H9 (cell line): ENCODE measurements at regions not wholly inside any gene's neighbourhood (a gene's known extent, or its start where the extent isn't known, plus 50 kb on each side); places are given as distances from the start of the nearest gene placed in this dataset.

ENCODE experiments used
- DNase-seq: peaks from one replicate; pipeline ENCODE4 v3.0.0-alpha.2; 2017
- H2AFZ ChIP-seq: one replicate; pipeline ENCODE4 v1.6.1; 2013; ENCODE audit warnings: mild to moderate bottlenecking, low read length, control low read depth, moderate library complexity
- H2AK5ac ChIP-seq: 2 replicates; pipeline ENCODE4 v1.6.1; 2013; ENCODE audit warnings: low read length, control low read depth, mixed read lengths; ENCODE audit not compliant: insufficient read length
- H2BK120ac ChIP-seq: one replicate; pipeline ENCODE4 v1.6.1; 2013; ENCODE audit warnings: low read depth, mild to moderate bottlenecking, low read length, control low read depth, inconsistent platforms; ENCODE audit not compliant: poor library complexity, severe bottlenecking
- H2BK12ac ChIP-seq: 2 replicates; pipeline ENCODE4 v1.6.1; 2013; ENCODE audit warnings: low read length, control low read depth, mixed read lengths, low read depth; ENCODE audit not compliant: insufficient read length
- H2BK15ac ChIP-seq: 2 replicates; pipeline ENCODE4 v1.6.1; 2013; ENCODE audit warnings: low read depth, low read length, control low read depth
- H2BK20ac ChIP-seq: one replicate; pipeline ENCODE4 v1.6.1; 2013; ENCODE audit warnings: low read depth, mild to moderate bottlenecking, low read length, control low read depth, inconsistent platforms; ENCODE audit not compliant: poor library complexity, severe bottlenecking
- H2BK5ac ChIP-seq: 2 replicates; pipeline ENCODE4 v1.6.1; 2013; ENCODE audit warnings: low read length, control low read depth, mixed read lengths; ENCODE audit not compliant: insufficient read length
- H3K14ac ChIP-seq: 2 replicates; pipeline ENCODE4 v1.6.1; 2013; ENCODE audit warnings: low read length, control low read depth; ENCODE audit not compliant: insufficient read depth
- H3K18ac ChIP-seq: 2 replicates; pipeline ENCODE4 v1.6.1; 2013; ENCODE audit warnings: low read depth, mild to moderate bottlenecking, mixed read lengths, low read length, control low read depth; ENCODE audit not compliant: insufficient read length
- H3K23ac ChIP-seq: 2 replicates; pipeline ENCODE4 v1.6.1; 2013; ENCODE audit warnings: low read length, control low read depth, mixed read lengths, low read depth; ENCODE audit not compliant: insufficient read length
- H3K23me2 ChIP-seq: 2 replicates; pipeline ENCODE4 v1.6.1; 2013; ENCODE audit warnings: low read depth, mild to moderate bottlenecking, mixed read lengths, low read length, control low read depth; ENCODE audit not compliant: insufficient read length, poor library complexity, severe bottlenecking
- H3K27ac ChIP-seq: 2 replicates; pipeline ENCODE4 v1.5.1; 2013; ENCODE audit warnings: low read length, control low read depth, mixed read lengths, low read depth; ENCODE audit not compliant: insufficient read length
- H3K27me3 ChIP-seq: 2 replicates; pipeline ENCODE4 v1.6.1; 2013; ENCODE audit warnings: low read length, control low read depth, inconsistent platforms; ENCODE audit not compliant: insufficient read depth
- H3K4ac ChIP-seq: 2 replicates; pipeline ENCODE4 v1.6.1; 2013; ENCODE audit warnings: low read depth, mild to moderate bottlenecking, control low read depth, inconsistent platforms, low read length, moderate library complexity
- H3K4me1 ChIP-seq: 2 replicates; pipeline ENCODE4 v1.6.1; 2013; ENCODE audit warnings: low read length, control low read depth, inconsistent platforms; ENCODE audit not compliant: insufficient read depth
- H3K4me2 ChIP-seq: 2 replicates; pipeline ENCODE4 v1.6.1; 2013; ENCODE audit warnings: low read length, control low read depth, mixed read lengths; ENCODE audit not compliant: insufficient read length, insufficient read depth
- H3K56ac ChIP-seq: 2 replicates; pipeline ENCODE4 v1.6.1; 2013; ENCODE audit warnings: low read depth, mild to moderate bottlenecking, mixed read lengths, low read length, control low read depth; ENCODE audit not compliant: insufficient read length
- H3K79me1 ChIP-seq: 2 replicates; pipeline ENCODE4 v1.6.1; 2013; ENCODE audit warnings: low read depth, mild to moderate bottlenecking, moderate library complexity, low read length, control low read depth, inconsistent platforms; ENCODE audit not compliant: insufficient read depth, poor library complexity, severe bottlenecking
- H3K79me2 ChIP-seq: 2 replicates; pipeline ENCODE4 v1.6.1; 2013; ENCODE audit warnings: low read length, control low read depth, inconsistent platforms; ENCODE audit not compliant: insufficient read depth
- H3K9ac ChIP-seq: 2 replicates; pipeline ENCODE4 v1.6.1; 2013; ENCODE audit warnings: low read length, control low read depth, mixed read lengths; ENCODE audit not compliant: insufficient read length; ENCODE audit errors: extremely low read depth
- H3K9me3 ChIP-seq: one replicate; pipeline ENCODE4 v1.6.1; 2013; ENCODE audit warnings: low read depth, low read length, inconsistent platforms; ENCODE audit not compliant: control insufficient read depth
- H3T11ph ChIP-seq: one replicate; pipeline ENCODE4 v1.6.1; 2013; ENCODE audit warnings: mild to moderate bottlenecking, low read length, control low read depth, inconsistent platforms
- H4K20me1 ChIP-seq: one replicate; pipeline ENCODE4 v1.6.1; 2013; ENCODE audit not compliant: control insufficient read depth, insufficient read length, insufficient read depth
- H4K5ac ChIP-seq: 2 replicates; pipeline ENCODE4 v1.6.1; 2013; ENCODE audit warnings: low read depth, mild to moderate bottlenecking, mixed read lengths, low read length, control low read depth; ENCODE audit not compliant: insufficient read length
- H4K8ac ChIP-seq: replicated peaks from 2 replicates; pipeline ENCODE4 v1.6.1; 2013; ENCODE audit warnings: low read length, control low read depth, mixed read lengths, low read depth; ENCODE audit not compliant: insufficient read length
- H4K91ac ChIP-seq: 2 replicates; pipeline ENCODE4 v1.6.1; 2013; ENCODE audit warnings: low read depth, mild to moderate bottlenecking, moderate library complexity, mixed read lengths, low read length, control low read depth; ENCODE audit not compliant: insufficient read length
- H3K27ac Mint-ChIP-seq, 3 experiments: 2 replicates in 2 of 3; 3 replicates in 1 of 3; pipeline ENCODE4 v1.8.0; 2020 to 2021; ENCODE audit warnings: mixed read lengths in 3 of 3, mild to moderate bottlenecking in 1 of 3, moderate library complexity in 1 of 3
- H3K27me3 Mint-ChIP-seq: 2 replicates; pipeline ENCODE4 v1.8.0; 2021; ENCODE audit warnings: low read depth, mild to moderate bottlenecking, moderate library complexity, mixed read lengths
- H3K36me3 Mint-ChIP-seq, 3 experiments: 2 replicates in 2 of 3; 3 replicates in 1 of 3; pipeline ENCODE4 v1.8.0; 2020 to 2021; ENCODE audit warnings: low read depth in 3 of 3, mixed read lengths in 3 of 3; ENCODE audit not compliant: insufficient read depth in 1 of 3
- H3K4me1 Mint-ChIP-seq, 2 experiments: 2 replicates each; pipeline ENCODE4 v1.8.0; 2020; ENCODE audit warnings: mixed read lengths in 2 of 2
- H3K4me3 Mint-ChIP-seq, 2 experiments: 2 replicates in 1 of 2; 3 replicates in 1 of 2; pipeline ENCODE4 v1.8.0; 2020 to 2021; ENCODE audit warnings: mild to moderate bottlenecking in 2 of 2, mixed read lengths in 2 of 2, moderate library complexity in 1 of 2
- H3K9me3 Mint-ChIP-seq, 2 experiments: 2 replicates in 1 of 2; 3 replicates in 1 of 2; pipeline ENCODE4 v1.8.0; 2020; ENCODE audit warnings: mild to moderate bottlenecking in 2 of 2, mixed read lengths in 2 of 2, moderate library complexity in 1 of 2
- WGBS: extraction: QIAGEN DNeasy Blood & Tissue Kit; methylation state at CpG from one replicate; pipeline ENCODE4 v1.1.7; 2013; ENCODE audit warnings: missing lambda C conversion rate, low lambda C conversion rate, mixed read lengths; ENCODE audit not compliant: insufficient read length; ENCODE audit errors: extremely low coverage; 5-methylcytosine and 5-hydroxymethylcytosine counted together
- TF ChIP-seq, protein P1 (sequence below): fragments of 200-600 bp; sonication (generic); conservative IDR thresholded peaks from 3 replicates; pipeline ENCODE4 v1.8.0; 2021; ENCODE audit warnings: antibody characterized with exemption, mild to moderate bottlenecking

GRCh38 chr13:91167706-91168385, 179.6 kb upstream of the MIR17HG start:
- Histone ChIP-seq H3K27me3 (no peaks in the 10 kb centered on the region), H3K4me1 (no peaks in the 10 kb centered on the region), H3K4ac (no peak overlapping the region), H3K4me2 (no peak overlapping the region), H3K18ac (no peak overlapping the region), H3K27ac (no peak overlapping the region), H3K56ac (no peak overlapping the region), H3K23ac (no peak overlapping the region), H3K79me1 (no peaks in the 10 kb centered on the region), H2AFZ (no peak overlapping the region), H3K9me3 (no peaks in the 10 kb centered on the region), H2BK20ac (no peak overlapping the region), H3K14ac (no peak overlapping the region), H3K9ac (no peak overlapping the region), H2AK5ac (no peak overlapping the region), H4K5ac (no peak overlapping the region), H2BK120ac (no peak overlapping the region), H2BK12ac (no peak overlapping the region), H3K23me2 (no peaks in the 10 kb centered on the region), H2BK15ac (no peak overlapping the region), H2BK5ac (no peak overlapping the region), H4K20me1 (no peaks in the 10 kb centered on the region), H4K8ac (no peak overlapping the region), H3K79me2 (no peaks in the 10 kb centered on the region), H3T11ph (no peak overlapping the region), H4K91ac (no peak overlapping the region)
- TF ChIP-seq, protein P1, sequence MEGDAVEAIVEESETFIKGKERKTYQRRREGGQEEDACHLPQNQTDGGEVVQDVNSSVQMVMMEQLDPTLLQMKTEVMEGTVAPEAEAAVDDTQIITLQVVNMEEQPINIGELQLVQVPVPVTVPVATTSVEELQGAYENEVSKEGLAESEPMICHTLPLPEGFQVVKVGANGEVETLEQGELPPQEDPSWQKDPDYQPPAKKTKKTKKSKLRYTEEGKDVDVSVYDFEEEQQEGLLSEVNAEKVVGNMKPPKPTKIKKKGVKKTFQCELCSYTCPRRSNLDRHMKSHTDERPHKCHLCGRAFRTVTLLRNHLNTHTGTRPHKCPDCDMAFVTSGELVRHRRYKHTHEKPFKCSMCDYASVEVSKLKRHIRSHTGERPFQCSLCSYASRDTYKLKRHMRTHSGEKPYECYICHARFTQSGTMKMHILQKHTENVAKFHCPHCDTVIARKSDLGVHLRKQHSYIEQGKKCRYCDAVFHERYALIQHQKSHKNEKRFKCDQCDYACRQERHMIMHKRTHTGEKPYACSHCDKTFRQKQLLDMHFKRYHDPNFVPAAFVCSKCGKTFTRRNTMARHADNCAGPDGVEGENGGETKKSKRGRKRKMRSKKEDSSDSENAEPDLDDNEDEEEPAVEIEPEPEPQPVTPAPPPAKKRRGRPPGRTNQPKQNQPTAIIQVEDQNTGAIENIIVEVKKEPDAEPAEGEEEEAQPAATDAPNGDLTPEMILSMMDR = no peak
- DNase-seq = no peak
- WGBS = no CpG with 5 or more reads among the region's 4 CpGs
- Mint-ChIP-seq H3K4me1 (peaks cover 8 to 18% of the 10 kb centered on the region in 2 experiments), H3K36me3 (no peaks in the 10 kb centered on the region), H3K9me3 (no peaks in the 10 kb centered on the region), H3K27ac (no peak overlapping the region), H3K27me3 (peaks cover 4% of the 10 kb centered on the region), H3K4me3 (no peak overlapping the region)
